Lung (tissue), 11 donors: ENCODE measurements at regions not wholly inside any gene's neighbourhood (a gene's known extent, or its start where the extent isn't known, plus 50 kb on each side); places are given as distances from the start of the nearest gene placed in this dataset.
"Not testable (repeated sequence)": the region's sequence is repeated elsewhere in the genome, so short reads cannot be mapped to it uniquely, and the experiment has no call there.

Source experiments
- ATAC-seq: fragments of 200-7000 bp; cut with Tn5 transposase; one replicate; pipeline ENCODE4 v1.9.1; 2020; ENCODE audit warnings: moderate number of reproducible peaks; ENCODE audit not compliant: insufficient read depth, low FRiP score
- DNase-seq, 3 donors: peaks; one replicate each; pipeline ENCODE4 v3.0.0-alpha.2; 2013 to 2017
- H3K27ac ChIP-seq, 2 donors: one replicate each; pipeline ENCODE4 v1.5.1; 2013; ENCODE audit warnings: mild to moderate bottlenecking in 2 of 2, moderate library complexity in 2 of 2, control low read depth in 1 of 2, inconsistent platforms in 1 of 2, low read depth in 1 of 2, low read length in 1 of 2
- H3K27me3 ChIP-seq, 3 donors: one replicate each; pipeline ENCODE4 v1.5.1; 2013; ENCODE audit warnings: low read length in 2 of 3; ENCODE audit not compliant: control insufficient read depth in 3 of 3, insufficient read depth in 3 of 3
- H3K36me3 ChIP-seq, 4 donors: one replicate each; pipeline ENCODE4 v1.5.1; 2013; ENCODE audit warnings: low read length in 4 of 4, mild to moderate bottlenecking in 1 of 4, moderate library complexity in 1 of 4; ENCODE audit not compliant: control insufficient read depth in 4 of 4, insufficient read depth in 4 of 4
- H3K4me1 ChIP-seq, 5 donors: one replicate each; pipeline ENCODE4 v1.5.1; 2013; ENCODE audit warnings: low read length in 5 of 5, mild to moderate bottlenecking in 2 of 5, moderate library complexity in 1 of 5; ENCODE audit not compliant: control insufficient read depth in 5 of 5, insufficient read depth in 5 of 5
- H3K4me3 ChIP-seq: one replicate; pipeline ENCODE4 v1.5.1; 2013; ENCODE audit warnings: mild to moderate bottlenecking, control low read depth, moderate library complexity
- H3K9ac ChIP-seq, 2 donors: one replicate each; pipeline ENCODE4 v1.5.1; 2013; ENCODE audit warnings: low read length in 2 of 2, control low read depth in 1 of 2; ENCODE audit not compliant: insufficient read depth in 1 of 2
- H3K9me3 ChIP-seq, 4 donors: one replicate each; pipeline ENCODE4 v1.5.1; 2013; ENCODE audit warnings: low read length in 3 of 4, mild to moderate bottlenecking in 1 of 4, moderate library complexity in 1 of 4; ENCODE audit not compliant: control insufficient read depth in 4 of 4, insufficient read depth in 3 of 4
- WGBS, 2 donors: extraction: QIAGEN DNeasy Blood & Tissue Kit; methylation state at CpG; one replicate each; pipeline ENCODE4 v1.1.7; 2013; 5-methylcytosine and 5-hydroxymethylcytosine counted together
- TF ChIP-seq, protein P1 (sequence below): IDR thresholded peaks from 2 replicates; pipeline ENCODE4 v1.5.1; 2012; ENCODE audit warnings: mild to moderate bottlenecking; ENCODE audit errors: control extremely low read depth, extremely low read depth
- donor health status: control.
- donor health status: control.
- donor health status: Bipolar disorder and iron deficiency.
- donor health status: healthy.
- donor health status: DM: yes; HTN: yes; CAD: no.

DNA sequence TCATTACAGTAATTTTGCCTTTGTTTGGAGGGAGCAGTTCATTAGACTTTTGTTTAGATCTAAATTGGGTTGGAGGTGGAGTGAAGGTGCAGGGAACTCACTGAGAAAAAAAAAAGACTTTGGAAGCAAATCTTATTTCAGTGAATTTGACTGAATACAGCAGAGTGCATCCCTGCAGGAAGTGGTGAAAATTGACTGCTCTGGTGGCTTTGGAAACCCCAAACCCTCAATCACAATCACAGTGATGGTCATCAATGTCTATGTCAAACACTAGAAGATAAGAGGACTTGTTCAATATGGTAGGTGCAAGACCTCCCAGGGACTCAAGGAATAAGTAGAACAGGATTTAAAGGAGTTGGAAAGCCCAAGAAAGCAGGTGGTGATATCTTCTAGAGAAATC, 76.0 kb upstream of the RASA1 start:
- Histone ChIP-seq H3K9me3 (no peaks in the 10 kb centered on the region), H3K27ac (no peak overlapping the region), H3K27me3 (no peaks in the 10 kb centered on the region), H3K9ac (no peak overlapping the region), H3K4me3 (no peak overlapping the region), H3K36me3 (no peaks in the 10 kb centered on the region), H3K4me1 (no peaks in the 10 kb centered on the region)
- DNase-seq = no peak
- ATAC-seq = no peak
- TF ChIP-seq, protein P1, sequence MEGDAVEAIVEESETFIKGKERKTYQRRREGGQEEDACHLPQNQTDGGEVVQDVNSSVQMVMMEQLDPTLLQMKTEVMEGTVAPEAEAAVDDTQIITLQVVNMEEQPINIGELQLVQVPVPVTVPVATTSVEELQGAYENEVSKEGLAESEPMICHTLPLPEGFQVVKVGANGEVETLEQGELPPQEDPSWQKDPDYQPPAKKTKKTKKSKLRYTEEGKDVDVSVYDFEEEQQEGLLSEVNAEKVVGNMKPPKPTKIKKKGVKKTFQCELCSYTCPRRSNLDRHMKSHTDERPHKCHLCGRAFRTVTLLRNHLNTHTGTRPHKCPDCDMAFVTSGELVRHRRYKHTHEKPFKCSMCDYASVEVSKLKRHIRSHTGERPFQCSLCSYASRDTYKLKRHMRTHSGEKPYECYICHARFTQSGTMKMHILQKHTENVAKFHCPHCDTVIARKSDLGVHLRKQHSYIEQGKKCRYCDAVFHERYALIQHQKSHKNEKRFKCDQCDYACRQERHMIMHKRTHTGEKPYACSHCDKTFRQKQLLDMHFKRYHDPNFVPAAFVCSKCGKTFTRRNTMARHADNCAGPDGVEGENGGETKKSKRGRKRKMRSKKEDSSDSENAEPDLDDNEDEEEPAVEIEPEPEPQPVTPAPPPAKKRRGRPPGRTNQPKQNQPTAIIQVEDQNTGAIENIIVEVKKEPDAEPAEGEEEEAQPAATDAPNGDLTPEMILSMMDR = no peak

DNA sequence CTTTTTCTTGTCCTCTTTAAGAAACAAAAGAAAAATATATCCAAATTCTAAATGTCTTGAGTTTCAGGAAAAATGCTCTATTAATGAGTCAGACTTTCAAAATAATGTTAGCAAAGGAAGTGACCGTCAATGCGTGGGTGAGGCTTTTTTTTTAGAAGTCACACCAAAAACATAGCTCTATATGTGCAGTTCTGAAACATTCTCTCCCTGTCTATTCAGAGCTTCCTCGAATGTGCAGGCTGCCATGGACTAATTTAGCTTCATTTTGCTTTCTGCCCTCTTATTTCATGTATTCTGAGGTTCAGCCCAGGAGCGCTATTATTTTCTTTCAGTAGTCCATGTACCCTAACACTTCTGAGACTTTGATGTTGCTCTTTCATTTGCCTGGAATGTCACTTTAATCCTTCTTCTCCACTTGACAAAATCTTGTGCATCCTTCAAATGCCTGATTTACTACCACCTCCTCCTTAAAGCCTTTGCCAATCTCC, 72.5 kb upstream of the RASA1 start:
- Histone ChIP-seq H3K4me1 (no peaks in the 10 kb centered on the region), H3K36me3 (no peaks in the 10 kb centered on the region), H3K9me3 (no peaks in the 10 kb centered on the region), H3K27me3 (no peaks in the 10 kb centered on the region), H3K9ac (no peak overlapping the region), H3K27ac (no peak overlapping the region), H3K4me3 (no peak overlapping the region)
- DNase-seq (no peak), ATAC-seq (no peak)
- TF ChIP-seq, protein P1 = no peak
- WGBS, 2 donors = 42 to 46% methylated on average over 4 of the region's 4 CpGs

DNA sequence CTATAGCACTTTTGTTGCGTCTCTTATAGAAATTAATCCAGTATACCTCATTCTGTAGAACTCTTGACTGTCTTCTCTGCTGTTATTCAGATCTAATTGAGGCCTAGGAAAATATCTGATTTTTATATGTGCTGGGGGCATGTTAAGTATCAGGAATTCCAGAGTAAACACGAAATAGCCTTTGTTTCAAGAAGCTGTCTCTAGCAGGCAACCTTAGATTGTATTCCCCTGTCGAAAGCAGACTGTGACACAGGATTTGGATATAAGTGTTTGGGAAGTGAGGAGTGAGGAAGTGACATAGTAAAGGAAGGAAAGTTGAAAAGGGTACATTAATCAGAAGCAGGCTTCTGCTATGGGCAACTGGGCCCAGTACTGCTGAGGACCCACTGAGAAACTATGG, 72.1 kb upstream of the RASA1 start:
- Histone ChIP-seq H3K4me1 (no peaks in the 10 kb centered on the region), H3K9ac (no peak overlapping the region), H3K4me3 (no peak overlapping the region), H3K27ac (no peak overlapping the region), H3K36me3 (no peaks in the 10 kb centered on the region), H3K27me3 (no peaks in the 10 kb centered on the region), H3K9me3 (no peaks in the 10 kb centered on the region)
- TF ChIP-seq, protein P1 = no peak
- 53 to 71% methylated on average over 3 of the region's 3 CpGs for WGBS, 2 donors
- ATAC-seq = no peak
- DNase-seq = no peak

DNA sequence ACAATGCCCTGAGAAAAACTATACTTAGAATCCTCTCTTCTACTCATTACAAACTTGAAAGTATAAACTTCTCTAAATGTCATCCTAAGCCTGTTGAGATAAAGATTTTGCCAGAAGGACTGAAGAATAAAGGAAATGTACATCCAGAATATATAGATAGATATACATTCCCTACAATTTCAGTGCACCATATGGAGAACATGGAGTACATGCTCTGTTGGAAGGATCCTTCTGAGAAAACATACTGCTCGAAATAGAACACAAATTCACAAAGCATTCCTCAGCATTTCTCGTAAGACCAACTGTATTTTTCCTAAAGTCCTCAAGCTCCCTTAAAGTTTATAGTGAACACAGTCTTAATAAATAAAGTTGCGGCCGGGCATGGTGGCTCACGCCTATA, 69.7 kb upstream of the RASA1 start:
- H3K36me3 ChIP-seq = no peaks in the 10 kb centered on the region
- H3K27ac ChIP-seq = no peak overlapping the region
- H3K4me3 ChIP-seq = no peak overlapping the region
- ATAC-seq (no peak), DNase-seq (no peak)
- H3K9ac ChIP-seq = no peak overlapping the region
- H3K4me1 ChIP-seq = no peaks in the 10 kb centered on the region
- H3K27me3 ChIP-seq = no peaks in the 10 kb centered on the region
- WGBS, 2 donors = 96 to 98% methylated on average over 5 of the region's 5 CpGs
- TF ChIP-seq, protein P1 = no peak
- no peaks in the 10 kb centered on the region for H3K9me3 ChIP-seq

DNA sequence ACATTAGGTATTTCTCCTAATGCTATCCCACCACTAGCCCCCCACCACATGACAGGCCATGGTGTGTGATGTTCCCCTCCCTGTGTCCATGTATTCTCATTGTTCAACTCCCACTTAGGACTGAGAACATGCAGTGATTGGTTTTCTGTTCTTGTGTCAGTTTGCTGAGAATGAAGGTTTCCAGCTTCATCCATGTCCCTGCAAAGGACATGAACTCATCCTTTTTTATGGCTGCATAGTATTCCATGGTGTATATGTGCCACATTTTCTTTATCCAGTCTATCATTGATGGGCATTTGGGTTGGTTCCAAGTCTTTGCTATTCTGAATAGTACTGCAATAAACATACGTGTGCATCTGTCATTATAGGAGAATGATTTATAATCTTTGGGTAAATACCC, 68.4 kb upstream of the RASA1 start:
- not testable (repeated sequence) for DNase-seq, H3K9me3 ChIP-seq, H3K4me3 ChIP-seq, H3K36me3 ChIP-seq, H3K27ac ChIP-seq, H3K27me3 ChIP-seq, ATAC-seq, H3K4me1 ChIP-seq, H3K9ac ChIP-seq
- WGBS, 2 donors = 64 to 82% methylated on average over 1 of the region's 1 CpG

DNA sequence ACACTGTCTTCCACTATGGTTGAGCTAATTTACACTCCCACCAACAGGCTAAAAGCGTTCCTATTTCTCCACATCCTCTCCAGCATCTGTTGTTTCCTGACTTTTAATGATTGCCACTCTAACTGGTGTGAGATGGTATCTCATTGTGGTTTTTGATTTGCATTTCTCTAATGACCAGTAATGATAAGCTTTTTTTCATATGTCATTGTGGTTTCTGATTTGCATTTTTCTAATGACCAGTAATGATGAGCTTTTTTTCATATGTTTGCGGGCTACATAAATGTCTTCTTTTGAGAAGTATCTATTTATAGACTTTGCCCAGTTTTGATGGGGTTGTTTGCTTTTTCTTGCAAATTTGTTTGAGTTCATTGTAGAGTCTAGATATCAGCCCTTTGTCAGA, 68.0 kb upstream of the RASA1 start:
- not testable (repeated sequence) for ATAC-seq, H3K27ac ChIP-seq, H3K9me3 ChIP-seq, H3K4me3 ChIP-seq, H3K9ac ChIP-seq, DNase-seq, H3K4me1 ChIP-seq, H3K36me3 ChIP-seq, H3K27me3 ChIP-seq
- 51 to 74% methylated on average over 2 of the region's 2 CpGs for WGBS, 2 donors
